Thoracic aorta (tissue), 2 donors: ENCODE measurements at regions not wholly inside any gene's neighbourhood (a gene's known extent, or its start where the extent isn't known, plus 50 kb on each side); places are given as distances from the start of the nearest gene placed in this dataset.

Experiments
- ATAC-seq: fragments of 150-250 bp; one replicate; pipeline ENCODE4 v1.8.0; 2017; ENCODE audit warnings: low read depth; ENCODE audit not compliant: insufficient number of reproducible peaks, low FRiP score
- DNase-seq: peaks from one replicate; pipeline ENCODE4 v3.0.0-alpha.2; 2020; ENCODE audit warnings: low spot score
- H3K27ac ChIP-seq, 2 donors: fragments of 200-600 bp; sonication (generic); 1 replicate in 1 of 2; 2 replicates in 1 of 2; pipeline ENCODE4 v1.5.1; 2016; ENCODE audit warnings: mild to moderate bottlenecking in 2 of 2, moderate library complexity in 2 of 2
- H3K27me3 ChIP-seq: fragments of 200-600 bp; sonication (generic); replicated peaks from 2 replicates; pipeline ENCODE4 v1.6.0; 2016; ENCODE audit warnings: mild to moderate bottlenecking; ENCODE audit not compliant: insufficient read depth
- H3K36me3 ChIP-seq: fragments of 200-600 bp; sonication (generic); one replicate; pipeline ENCODE4 v1.5.1; 2016
- H3K4me1 ChIP-seq, 2 donors: fragments of 200-600 bp; sonication (generic); 1 replicate in 1 of 2; 2 replicates in 1 of 2; pipeline versions ENCODE4 v1.5.1 to v1.6.0; 2016; ENCODE audit warnings: low read depth in 2 of 2, mild to moderate bottlenecking in 1 of 2; ENCODE audit not compliant: control insufficient read depth in 1 of 2
- H3K4me3 ChIP-seq: fragments of 200-600 bp; sonication (generic); 2 replicates; pipeline ENCODE4 v1.5.1; 2016; ENCODE audit warnings: mild to moderate bottlenecking
- H3K9me3 ChIP-seq: fragments of 200-600 bp; sonication (generic); 2 replicates; pipeline ENCODE4 v1.5.1; 2016
- CTCF ChIP-seq: fragments of 200-600 bp; sonication (generic); IDR thresholded peaks from one replicate; pipeline ENCODE4 v1.5.1; 2019; ENCODE audit warnings: antibody characterized with exemption

GRCh38 chr3:18630295-18630694 lies 205.2 kb upstream of the SATB1 start:
- H3K9me3 ChIP-seq: no peaks in the 10 kb centered on the region
- no peak for DNase-seq
- TF ChIP-seq CTCF: no peak
- ATAC-seq: no peak
- H3K27me3 ChIP-seq: no peaks in the 10 kb centered on the region
- H3K27ac ChIP-seq: no peak overlapping the region
- H3K4me1 ChIP-seq: no peaks in the 10 kb centered on the region
- H3K4me3 ChIP-seq: no peak overlapping the region
- no peaks in the 10 kb centered on the region for H3K36me3 ChIP-seq

GRCh38 chr3:18625085-18625484 lies 199.9 kb upstream of the SATB1 start:
- Histone ChIP-seq H3K4me3 (no peak overlapping the region), H3K9me3 (no peaks in the 10 kb centered on the region), H3K27me3 (no peaks in the 10 kb centered on the region), H3K36me3 (no peaks in the 10 kb centered on the region), H3K27ac (no peak overlapping the region), H3K4me1 (no peaks in the 10 kb centered on the region)
- TF ChIP-seq CTCF: no peak
- ATAC-seq: no peak
- no peak for DNase-seq

- Histone ChIP-seq H3K27me3 (no peaks in the 10 kb centered on the region), H3K27ac (no peak overlapping the region), H3K9me3 (no peaks in the 10 kb centered on the region), H3K36me3 (no peaks in the 10 kb centered on the region), H3K4me3 (no peak overlapping the region), H3K4me1 (no peaks in the 10 kb centered on the region)
- ATAC-seq (no peak), DNase-seq (no peak)
- TF ChIP-seq CTCF: no peak
Measured at GRCh38 chr3:18623220-18623619, 198.1 kb upstream of the SATB1 start.

- Histone ChIP-seq H3K36me3 (no peaks in the 10 kb centered on the region), H3K9me3 (no peaks in the 10 kb centered on the region), H3K27ac (no peak overlapping the region), H3K27me3 (no peaks in the 10 kb centered on the region), H3K4me1 (no peaks in the 10 kb centered on the region), H3K4me3 (no peak overlapping the region)
- ATAC-seq (no peak), DNase-seq (no peak)
- TF ChIP-seq CTCF: no peak
Measured at GRCh38 chr3:18618723-18619122, 193.6 kb upstream of the SATB1 start.

- ATAC-seq (no peak), DNase-seq (no peak)
- no peaks in the 10 kb centered on the region for H3K27me3 ChIP-seq
- no peak overlapping the region for H3K4me3 ChIP-seq
- no peaks in the 10 kb centered on the region for H3K4me1 ChIP-seq
- H3K36me3 ChIP-seq: no peaks in the 10 kb centered on the region
- H3K9me3 ChIP-seq: no peaks in the 10 kb centered on the region
- no peak for TF ChIP-seq CTCF
- no peak overlapping the region for H3K27ac ChIP-seq
Measured at GRCh38 chr3:18611991-18612390, 186.9 kb upstream of the SATB1 start.
